ENCODE measurements at regions not wholly inside any gene's neighbourhood (a gene's known extent, or its start where the extent isn't known, plus 50 kb on each side); places are given as distances from the start of the nearest gene placed in this dataset.

- H3K4me3 ChIP-seq: no peak overlapping the region
- no peaks in the 10 kb centered on the region for H3K27me3 ChIP-seq
- H3K9me3 ChIP-seq: no peaks in the 10 kb centered on the region
- TF ChIP-seq CTCF (IDR thresholded peaks at IDR 0.05): no peak
- no peaks in the 10 kb centered on the region for H3K36me3 ChIP-seq
- peaks cover 0 to 5% of the 10 kb centered on the region in 2 donors for H3K4me1 ChIP-seq
- no peak for DNase-seq (ENCODE audit: low spot score)
- no peak overlapping the region for H3K27ac ChIP-seq
Measured at GRCh38 chr6:139483079-139483478, 108.6 kb upstream of the CITED2 start.

DNA sequence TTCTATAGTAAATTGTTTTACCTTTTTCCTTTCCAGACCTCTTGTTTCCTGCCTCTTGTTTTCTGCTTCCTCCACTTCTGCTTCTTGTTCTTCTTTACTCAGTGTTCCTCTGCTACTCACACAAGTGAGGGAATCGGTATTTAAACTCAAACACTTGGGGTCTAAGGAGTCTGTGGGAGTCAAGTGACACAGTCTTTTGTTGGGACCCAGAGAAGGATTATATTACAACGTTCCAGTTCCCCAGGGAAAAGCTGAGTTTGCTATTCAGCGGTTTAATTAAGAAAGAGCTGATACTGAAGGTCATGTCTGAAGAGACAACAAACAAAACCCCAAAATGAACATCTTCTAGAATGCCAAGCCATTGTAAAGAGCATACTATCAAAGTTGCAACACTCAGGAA is 107.8 kb upstream of the CITED2 start:
- no peaks in the 10 kb centered on the region for H3K9me3 ChIP-seq
- TF ChIP-seq CTCF (IDR thresholded peaks at IDR 0.05): no peak
- H3K27me3 ChIP-seq: no peaks in the 10 kb centered on the region
- no peaks in the 10 kb centered on the region for H3K36me3 ChIP-seq
- no peak overlapping the region for H3K4me3 ChIP-seq
- DNase-seq (ENCODE audit: low spot score): no peak
- peaks cover 0 to 5% of the 10 kb centered on the region in 2 donors for H3K4me1 ChIP-seq
- H3K27ac ChIP-seq: no peak overlapping the region

- no peaks in the 10 kb centered on the region for H3K27me3 ChIP-seq
- no peak for DNase-seq (ENCODE audit: low spot score)
- peaks cover 0 to 1% of the 10 kb centered on the region in 2 donors for H3K4me1 ChIP-seq
- H3K9me3 ChIP-seq: no peaks in the 10 kb centered on the region
- H3K27ac ChIP-seq: no peak overlapping the region
- TF ChIP-seq CTCF (IDR thresholded peaks at IDR 0.05): no peak
- H3K4me3 ChIP-seq: no peak overlapping the region
- H3K36me3 ChIP-seq: no peaks in the 10 kb centered on the region
Measured at GRCh38 chr6:139480356-139481165, 106.1 kb upstream of the CITED2 start.

DNA sequence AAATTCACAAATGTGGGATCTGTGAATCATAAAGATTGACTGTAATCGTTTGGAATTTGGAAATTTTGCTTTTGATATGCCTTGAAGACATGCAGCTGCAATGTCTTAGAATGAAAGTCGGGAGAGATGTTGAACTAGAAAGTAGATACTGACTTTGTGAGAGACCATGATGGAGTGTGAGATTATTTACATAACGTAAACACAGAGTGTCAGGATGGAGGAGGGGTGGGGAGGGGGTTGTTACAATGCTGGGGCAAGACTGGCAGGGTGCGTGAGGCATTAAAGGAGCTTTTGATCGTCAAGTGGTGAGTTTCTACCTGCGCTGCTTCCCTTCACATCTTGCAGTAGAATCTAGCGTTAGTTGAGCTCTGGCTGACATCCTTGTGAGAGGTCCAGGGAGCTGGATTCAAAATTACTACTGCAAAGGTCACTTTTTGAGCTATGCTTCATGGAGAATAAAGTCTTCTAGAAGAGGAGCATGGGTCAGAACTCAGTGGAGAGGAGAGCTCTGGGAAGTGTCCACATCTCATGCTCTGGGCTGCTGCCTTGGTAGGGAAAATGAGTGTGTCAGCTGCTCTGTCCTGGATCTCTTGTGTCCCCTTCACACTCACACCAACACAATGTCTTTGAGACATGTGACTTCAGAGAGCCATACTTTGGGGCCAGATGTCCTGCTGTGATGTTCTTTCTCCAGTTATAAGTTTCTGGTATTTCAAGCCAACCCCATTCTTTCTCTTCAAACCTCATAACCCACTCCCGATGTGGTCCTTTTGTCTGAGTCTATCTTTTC is 105.2 kb upstream of the CITED2 start:
- TF ChIP-seq CTCF (IDR thresholded peaks at IDR 0.05): no peak

DNA sequence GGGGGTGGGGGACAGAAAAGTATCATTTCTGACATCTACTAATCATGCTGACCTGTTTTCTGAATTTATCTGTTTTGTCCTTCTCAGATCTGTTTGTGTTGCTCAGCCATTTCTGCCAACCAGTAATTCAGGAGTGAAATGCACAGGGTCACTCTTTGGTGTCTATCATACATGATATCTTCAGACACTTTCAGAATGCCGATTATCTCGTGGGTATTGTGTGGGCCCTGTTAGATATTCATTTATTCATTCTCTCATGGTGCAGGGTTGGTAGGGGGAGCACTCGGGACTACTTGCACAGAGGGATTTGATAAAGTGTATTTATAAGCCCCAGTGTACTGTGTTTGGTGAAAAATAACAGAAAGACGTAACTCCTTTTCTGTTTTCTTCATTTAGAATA is 101.2 kb upstream of the CITED2 start:
- no peak for TF ChIP-seq CTCF (IDR thresholded peaks at IDR 0.05)
- H3K27me3 ChIP-seq: no peaks in the 10 kb centered on the region
- no peaks in the 10 kb centered on the region for H3K36me3 ChIP-seq
- H3K4me3 ChIP-seq: no peak overlapping the region
- H3K27ac ChIP-seq: no peak overlapping the region
- H3K4me1 ChIP-seq: peaks cover 0 to 25% of the 10 kb centered on the region in 2 donors
- no peak for DNase-seq (ENCODE audit: low spot score)
- H3K9me3 ChIP-seq: no peaks in the 10 kb centered on the region

More for the DNA sequence above, 105.2 kb upstream of the CITED2 start:
- no peak overlapping the region for H3K27ac ChIP-seq
- H3K4me3 ChIP-seq: no peak overlapping the region
- no peak for DNase-seq (ENCODE audit: low spot score)
- no peaks in the 10 kb centered on the region for H3K9me3 ChIP-seq
- peaks cover 0 to 3% of the 10 kb centered on the region in 2 donors for H3K4me1 ChIP-seq
- H3K27me3 ChIP-seq: no peaks in the 10 kb centered on the region
- no peaks in the 10 kb centered on the region for H3K36me3 ChIP-seq

Data from right atrium auricular region (tissue), 2 donors.